ENCODE measurements at regions not wholly inside any gene's neighbourhood (a gene's known extent, or its start where the extent isn't known, plus 50 kb on each side); places are given as distances from the start of the nearest gene placed in this dataset.
"Not testable (repeated sequence)": the region's sequence is repeated elsewhere in the genome, so short reads cannot be mapped to it uniquely, and the experiment has no call there.

GRCh38 chr6:26957399-26958127 lies 289.9 kb upstream of the PRSS16 start:
- DNase-seq (ENCODE audit: low read depth) = not testable (repeated sequence)

GRCh38 chr6:26961236-26961635 lies 286.3 kb upstream of the PRSS16 start:
- not testable (repeated sequence) for DNase-seq (ENCODE audit: low read depth)

- no peak for DNase-seq (ENCODE audit: low read depth)
These were observed 245.1 kb upstream of the PRSS16 start for GRCh38 chr6:27002447-27002846.

GRCh38 chr6:27007020-27007419 lies 240.5 kb upstream of the PRSS16 start:
- DNase-seq (ENCODE audit: low read depth) = no peak

GRCh38 chr6:27008613-27009012 lies 238.9 kb upstream of the PRSS16 start:
- not testable (repeated sequence) for DNase-seq (ENCODE audit: low read depth)

- not testable (repeated sequence) for DNase-seq (ENCODE audit: low read depth)
These were observed 233.4 kb upstream of the PRSS16 start for GRCh38 chr6:27014053-27014452.

GRCh38 chr6:27016689-27017088 lies 230.8 kb upstream of the PRSS16 start:
- no peak for DNase-seq (ENCODE audit: low read depth)

GRCh38 chr6:27018401-27018800 lies 229.1 kb upstream of the PRSS16 start:
- DNase-seq (ENCODE audit: low read depth) = not testable (repeated sequence)

GRCh38 chr6:27019651-27020552 lies 227.6 kb upstream of the PRSS16 start:
- DNase-seq (ENCODE audit: low read depth) = no peak

GRCh38 chr6:27020553-27020880 lies 227.0 kb upstream of the PRSS16 start:
- DNase-seq (ENCODE audit: low read depth) = no peak

- no peak for DNase-seq (ENCODE audit: low read depth)
These were observed 223.8 kb upstream of the PRSS16 start for GRCh38 chr6:27023664-27024063.

- no peak for DNase-seq (ENCODE audit: low read depth)
These were observed 222.2 kb upstream of the PRSS16 start for GRCh38 chr6:27025351-27025750.

- no peak for DNase-seq (ENCODE audit: low read depth)
These were observed 221.1 kb upstream of the PRSS16 start for GRCh38 chr6:27026361-27026760.

GRCh38 chr6:27031302-27031701 lies 216.2 kb upstream of the PRSS16 start:
- DNase-seq (ENCODE audit: low read depth) = no peak

- DNase-seq (ENCODE audit: low read depth) = no peak
These were observed 209.0 kb upstream of the PRSS16 start for GRCh38 chr6:27038498-27038897.

GRCh38 chr6:27040244-27041042 lies 207.1 kb upstream of the PRSS16 start:
- DNase-seq (ENCODE audit: low read depth) = no peak

- no peak for DNase-seq (ENCODE audit: low read depth)
These were observed 204.3 kb upstream of the PRSS16 start for GRCh38 chr6:27043244-27043643.

- not testable (repeated sequence) for DNase-seq (ENCODE audit: low read depth)
These were observed 202.4 kb upstream of the PRSS16 start for GRCh38 chr6:27045131-27045530.

GRCh38 chr6:27047725-27048124 lies 199.8 kb upstream of the PRSS16 start:
- DNase-seq (ENCODE audit: low read depth) = not testable (repeated sequence)

- DNase-seq (ENCODE audit: low read depth) = no peak
These were observed 197.4 kb upstream of the PRSS16 start for GRCh38 chr6:27049863-27050781.

- DNase-seq (ENCODE audit: low read depth) = not testable (repeated sequence)
These were observed 195.3 kb upstream of the PRSS16 start for GRCh38 chr6:27052082-27052730.

All from stimulated activated CD8-positive, alpha-beta memory T cell treated with anti-CD3 and anti-CD28 coated beads, Interleukin-15, amount 100 ng/mL, for 1 hour (primary cell).